Right kidney (tissue), 1 donor: ENCODE measurements at regions not wholly inside any gene's neighbourhood (a gene's known extent, or its start where the extent isn't known, plus 50 kb on each side); places are given as distances from the start of the nearest gene placed in this dataset.
"Not testable (repeated sequence)": the region's sequence is repeated elsewhere in the genome, so short reads cannot be mapped to it uniquely, and the experiment has no call there.

Experiments used
- DNase-seq: peaks from one replicate; pipeline ENCODE4 v3.0.0-alpha.2; 2016

GRCh38 chr1:57549300-57549699 is 125.4 kb upstream of the DAB1 start:
- DNase-seq = no peak

GRCh38 chr1:57546549-57547330 is 122.9 kb upstream of the DAB1 start:
- no peak for DNase-seq

- DNase-seq = no peak
Observed at GRCh38 chr1:57544345-57544744, 120.5 kb upstream of the DAB1 start.

- no peak for DNase-seq
Observed at GRCh38 chr1:57536749-57537423, 113.0 kb upstream of the DAB1 start.

GRCh38 chr1:57532299-57532698 is 108.4 kb upstream of the DAB1 start:
- DNase-seq = no peak

GRCh38 chr1:57530911-57531260 is 107.0 kb upstream of the DAB1 start:
- DNase-seq = not testable (repeated sequence)

GRCh38 chr1:57530206-57530910 is 106.5 kb upstream of the DAB1 start:
- DNase-seq = no peak

- DNase-seq = no peak
Observed at GRCh38 chr1:57522575-57522974, 98.7 kb upstream of the DAB1 start.

- DNase-seq = no peak
Observed at GRCh38 chr1:57520743-57521515, 97.1 kb upstream of the DAB1 start.

GRCh38 chr1:57518496-57518895 is 94.6 kb upstream of the DAB1 start:
- no peak for DNase-seq

- no peak for DNase-seq
Observed at GRCh38 chr1:57517587-57518374, 93.9 kb upstream of the DAB1 start.

GRCh38 chr1:57512386-57512785 is 88.5 kb upstream of the DAB1 start:
- no peak for DNase-seq

- no peak for DNase-seq
Observed at GRCh38 chr1:57506941-57507340, 83.1 kb upstream of the DAB1 start.

- DNase-seq = no peak
Observed at GRCh38 chr1:57503337-57503736, 79.5 kb upstream of the DAB1 start.

- DNase-seq = no peak
Observed at GRCh38 chr1:57500136-57500830, 76.4 kb upstream of the DAB1 start.

GRCh38 chr1:57494530-57495079 is 70.7 kb upstream of the DAB1 start:
- no peak for DNase-seq

GRCh38 chr1:57492586-57493226 is 68.8 kb upstream of the DAB1 start:
- DNase-seq = no peak

- DNase-seq = no peak
Observed at GRCh38 chr1:57489358-57490036, 65.6 kb upstream of the DAB1 start.

GRCh38 chr1:57485643-57486042 is 61.8 kb upstream of the DAB1 start:
- DNase-seq = no peak

GRCh38 chr1:57483954-57484353 is 60.1 kb upstream of the DAB1 start:
- no peak for DNase-seq
